Muscle of back (tissue), 3 donors: ENCODE measurements at regions not wholly inside any gene's neighbourhood (a gene's known extent, or its start where the extent isn't known, plus 50 kb on each side); places are given as distances from the start of the nearest gene placed in this dataset.
"Not testable (repeated sequence)": the region's sequence is repeated elsewhere in the genome, so short reads cannot be mapped to it uniquely, and the experiment has no call there.

Experiments used
- DNase-seq, 3 donors: peaks; one replicate each; pipeline versions ENCODE4 v3.0.0 to v3.0.0-alpha.2; 2013

GRCh38 chr12:104906695-104907094 lies 51.4 kb downstream of the SLC41A2 start:
- DNase-seq = no peak

- DNase-seq = not testable (repeated sequence)
These were observed 52.6 kb downstream of the SLC41A2 start for GRCh38 chr12:104905446-104905845.

GRCh38 chr12:104903648-104904423 lies 54.3 kb downstream of the SLC41A2 start:
- peak in 2 of 3 donors; percentile 2 to 15 for DNase-seq

- DNase-seq = no peak
These were observed 56.0 kb downstream of the SLC41A2 start for GRCh38 chr12:104902125-104902524.

- no peak for DNase-seq
These were observed 61.4 kb downstream of the SLC41A2 start for GRCh38 chr12:104896710-104897109.

- no peak for DNase-seq
These were observed 61.9 kb downstream of the SLC41A2 start for GRCh38 chr12:104896146-104896545.

GRCh38 chr12:104895415-104895814 lies 62.7 kb downstream of the SLC41A2 start:
- DNase-seq = no peak

GRCh38 chr12:104890476-104891096 lies 67.5 kb downstream of the SLC41A2 start:
- no peak for DNase-seq

- no peak for DNase-seq
These were observed 68.4 kb downstream of the SLC41A2 start for GRCh38 chr12:104889735-104890134.

GRCh38 chr12:104888892-104889291 lies 69.2 kb downstream of the SLC41A2 start:
- DNase-seq = no peak

GRCh38 chr12:104888481-104888880 lies 69.6 kb downstream of the SLC41A2 start:
- no peak for DNase-seq

GRCh38 chr12:104887452-104887851 lies 70.6 kb downstream of the SLC41A2 start:
- no peak for DNase-seq

- peak in 1 of 3 donors; percentile 13 for DNase-seq
These were observed 71.4 kb downstream of the SLC41A2 start for GRCh38 chr12:104886418-104887401.

GRCh38 chr12:104878858-104879257 lies 79.2 kb downstream of the SLC41A2 start:
- not testable (repeated sequence) for DNase-seq

GRCh38 chr12:104877103-104877705 lies 80.9 kb downstream of the SLC41A2 start:
- peak; percentile 43 to 68 (median 57) for DNase-seq

GRCh38 chr12:104873374-104873773 lies 84.7 kb downstream of the SLC41A2 start:
- no peak for DNase-seq

- DNase-seq = no peak
These were observed 87.3 kb downstream of the SLC41A2 start for GRCh38 chr12:104870797-104871196.

GRCh38 chr12:104866291-104866690 lies 91.8 kb downstream of the SLC41A2 start:
- DNase-seq = no peak

GRCh38 chr12:104865080-104865479 lies 93.0 kb downstream of the SLC41A2 start:
- DNase-seq = no peak

GRCh38 chr12:104864668-104865067 lies 93.4 kb downstream of the SLC41A2 start:
- DNase-seq = no peak

GRCh38 chr12:104863296-104863948 lies 94.7 kb downstream of the SLC41A2 start:
- no peak for DNase-seq
